ENCODE measurements at regions not wholly inside any gene's neighbourhood (a gene's known extent, or its start where the extent isn't known, plus 50 kb on each side); places are given as distances from the start of the nearest gene placed in this dataset.

GRCh38 chr12:61894168-61894567 lies 366.0 kb upstream of the USP15 start:
- DNase-seq (ENCODE audit: insufficient read length, low spot score) (no peak), FAIRE-seq (no peak)
- no peak for TF ChIP-seq CTCF (IDR thresholded peaks at IDR 0.05; ENCODE audit: insufficient read depth, missing control alignments)

DNA sequence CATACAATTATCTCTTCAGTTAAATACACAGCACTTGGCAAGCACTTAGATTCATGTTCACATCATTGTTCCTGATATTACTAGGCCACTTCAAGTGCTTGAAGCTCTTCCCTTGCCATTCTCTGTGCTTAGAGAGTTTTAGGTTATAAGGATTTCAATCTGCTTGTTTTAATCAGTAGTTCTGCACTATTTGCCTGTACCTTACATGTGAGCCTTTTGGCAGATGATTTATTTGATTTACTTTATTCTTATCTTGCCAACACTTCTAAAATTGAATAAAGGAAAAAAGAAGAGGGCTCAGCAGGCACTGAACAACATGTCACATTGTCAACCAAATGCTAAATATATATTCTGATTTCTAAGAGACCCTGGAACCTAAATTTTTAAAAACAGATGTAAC lies 363.8 kb upstream of the USP15 start:
- FAIRE-seq (no peak), DNase-seq (ENCODE audit: insufficient read length, low spot score) (no peak)
- no peak for TF ChIP-seq CTCF (IDR thresholded peaks at IDR 0.05; ENCODE audit: insufficient read depth, missing control alignments)

DNA sequence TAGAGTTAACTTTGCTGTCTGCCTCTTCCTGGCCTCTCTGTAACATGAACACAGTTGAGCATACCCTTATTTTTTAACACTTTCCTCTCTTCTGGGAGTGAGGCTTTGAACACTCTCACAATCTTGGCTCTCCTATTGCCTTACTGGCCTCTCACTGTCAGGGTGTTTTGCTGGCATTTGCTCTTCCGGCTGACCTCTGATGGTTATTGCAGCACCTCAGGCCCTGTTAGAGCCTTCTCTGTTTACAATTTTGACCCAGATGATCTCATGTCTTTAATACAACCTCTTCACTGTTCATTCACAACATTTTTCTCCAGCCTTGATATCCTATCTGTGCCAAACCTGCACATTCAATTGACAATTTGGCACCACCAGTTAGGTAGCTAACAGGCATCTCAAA lies 357.8 kb upstream of the USP15 start:
- TF ChIP-seq CTCF (IDR thresholded peaks at IDR 0.05; ENCODE audit: insufficient read depth, missing control alignments): no peak
- DNase-seq (ENCODE audit: insufficient read length, low spot score): no peak
- FAIRE-seq: no peak

DNA sequence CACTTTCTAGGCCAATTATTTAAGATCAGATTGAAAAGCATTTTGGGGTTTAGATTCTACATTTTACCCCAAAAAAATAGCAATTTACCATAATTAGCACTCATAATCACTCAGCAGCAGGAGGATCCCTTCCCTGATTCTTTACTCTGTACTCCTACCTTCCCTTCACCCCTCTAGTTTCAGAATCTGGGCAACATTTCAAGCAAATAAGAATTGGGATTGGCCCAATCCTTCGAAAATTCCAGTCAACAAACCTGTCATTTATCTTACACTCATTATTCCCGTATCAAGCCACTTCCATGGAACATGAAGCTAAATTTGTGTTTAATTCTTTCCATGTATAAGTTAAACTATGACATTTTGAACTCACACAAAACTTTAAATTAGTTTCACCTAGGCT lies 349.1 kb upstream of the USP15 start:
- no peak for TF ChIP-seq CTCF (IDR thresholded peaks at IDR 0.05; ENCODE audit: insufficient read depth, missing control alignments)
- FAIRE-seq (no peak), DNase-seq (ENCODE audit: insufficient read length, low spot score) (no peak)

DNA sequence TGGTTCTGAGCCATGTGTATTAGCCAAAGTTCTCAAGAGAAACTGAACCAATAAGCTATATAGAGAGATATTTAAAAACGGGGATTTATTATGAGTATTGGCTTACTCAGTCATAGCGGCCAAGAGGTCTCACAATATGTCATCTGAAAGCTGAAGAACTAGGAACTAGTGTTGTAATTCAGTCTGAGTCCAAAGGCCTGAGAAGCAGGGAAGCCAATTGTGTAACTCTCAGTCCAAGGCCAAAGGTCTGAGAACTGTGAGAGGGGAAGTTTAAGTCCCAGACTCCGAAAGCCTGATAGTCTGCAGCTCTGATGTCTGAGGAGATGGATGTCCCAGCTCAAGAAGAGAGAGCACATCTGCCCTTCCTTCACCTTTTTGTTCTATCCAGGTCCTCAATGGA lies 344.8 kb upstream of the USP15 start:
- DNase-seq (ENCODE audit: insufficient read length, low spot score) (no peak), FAIRE-seq (no peak)

GRCh38 chr12:61916831-61917230 lies 343.4 kb upstream of the USP15 start:
- no peak for DNase-seq (ENCODE audit: insufficient read length, low spot score)
- TF ChIP-seq CTCF (IDR thresholded peaks at IDR 0.05; ENCODE audit: insufficient read depth, missing control alignments): no peak
- no peak for FAIRE-seq

More for the DNA sequence above, 344.8 kb upstream of the USP15 start:
- no peak for TF ChIP-seq CTCF (IDR thresholded peaks at IDR 0.05; ENCODE audit: insufficient read depth, missing control alignments)

DNA sequence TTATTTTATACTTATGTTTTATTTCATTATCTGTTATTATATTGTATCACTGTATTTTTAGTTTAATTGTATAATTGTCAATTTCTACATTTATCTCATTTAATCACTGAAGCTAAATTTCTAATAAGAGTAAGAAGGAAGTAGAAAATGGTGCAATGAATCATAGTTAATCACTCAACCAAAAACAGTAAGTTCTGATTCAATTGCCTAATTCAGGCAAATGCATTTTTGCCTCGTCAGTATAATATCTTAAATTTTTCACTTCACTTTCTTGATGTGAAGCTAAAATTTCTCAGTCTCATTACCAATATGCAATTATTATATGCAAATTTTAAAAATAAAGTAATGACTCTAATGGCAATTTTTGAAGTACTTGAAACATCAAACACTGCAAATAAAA lies 340.5 kb upstream of the USP15 start:
- DNase-seq (ENCODE audit: insufficient read length, low spot score) (no peak), FAIRE-seq (no peak)
- no peak for TF ChIP-seq CTCF (IDR thresholded peaks at IDR 0.05; ENCODE audit: insufficient read depth, missing control alignments)
